ENCODE measurements at regions not wholly inside any gene's neighbourhood (a gene's known extent, or its start where the extent isn't known, plus 50 kb on each side); places are given as distances from the start of the nearest gene placed in this dataset.

DNA sequence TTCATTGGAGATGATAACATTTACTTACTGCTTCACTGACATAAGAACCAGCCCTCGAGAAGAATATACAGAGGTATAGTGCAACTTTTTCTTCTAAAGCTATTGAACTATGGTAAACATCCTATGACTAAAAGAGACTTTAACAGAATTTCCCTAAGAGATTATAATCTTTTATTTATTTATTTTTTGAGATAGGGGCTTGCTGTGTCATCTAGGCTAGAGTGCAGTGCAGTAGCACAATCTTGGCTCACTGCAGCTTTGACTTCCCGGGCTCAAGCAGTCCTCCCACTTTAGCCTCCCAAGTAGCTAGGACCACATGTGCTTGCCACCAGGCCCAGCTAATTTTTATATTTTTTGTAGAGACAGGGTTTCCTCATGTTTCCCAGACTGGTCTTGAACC is 258.5 kb upstream of the FERD3L start:
- Histone ChIP-seq H3K9ac (ENCODE audit: low read depth, low read length) (no peak overlapping the region), H3K4me2 (ENCODE audit: low read length) (no peak overlapping the region), H3K9me3 (replicated peaks; ENCODE audit: low read length) (no peaks in the 10 kb centered on the region), H3K27me3 (ENCODE audit: control insufficient read depth, insufficient read depth, low read length) (no peaks in the 10 kb centered on the region), H3K36me3 (ENCODE audit: insufficient read depth, low read length) (no peaks in the 10 kb centered on the region), H3K4me1 (ENCODE audit: control insufficient read depth, insufficient read depth, low read length) (peaks cover 23% of the 10 kb centered on the region), H3K4me3 (ENCODE audit: low read length) (no peak overlapping the region)

- Histone ChIP-seq H3K9me3 (replicated peaks; ENCODE audit: low read length) (no peaks in the 10 kb centered on the region), H3K36me3 (ENCODE audit: insufficient read depth, low read length) (no peaks in the 10 kb centered on the region), H3K4me3 (ENCODE audit: low read length) (no peak overlapping the region), H3K27me3 (ENCODE audit: control insufficient read depth, insufficient read depth, low read length) (no peaks in the 10 kb centered on the region), H3K4me1 (ENCODE audit: control insufficient read depth, insufficient read depth, low read length) (peaks cover 35% of the 10 kb centered on the region), H3K9ac (ENCODE audit: low read depth, low read length) (no peak overlapping the region), H3K4me2 (ENCODE audit: low read length) (no peak overlapping the region)
These were observed 256.2 kb upstream of the FERD3L start for GRCh38 chr7:19401461-19401860.

- Histone ChIP-seq H3K4me3 (ENCODE audit: low read length) (no peak overlapping the region), H3K9me3 (replicated peaks; ENCODE audit: low read length) (no peaks in the 10 kb centered on the region), H3K27me3 (ENCODE audit: control insufficient read depth, insufficient read depth, low read length) (no peaks in the 10 kb centered on the region), H3K4me2 (ENCODE audit: low read length) (no peak overlapping the region), H3K36me3 (ENCODE audit: insufficient read depth, low read length) (no peaks in the 10 kb centered on the region), H3K9ac (ENCODE audit: low read depth, low read length) (no peak overlapping the region), H3K4me1 (ENCODE audit: control insufficient read depth, insufficient read depth, low read length) (peaks cover 29% of the 10 kb centered on the region)
These were observed 255.6 kb upstream of the FERD3L start for GRCh38 chr7:19400758-19401254.

DNA sequence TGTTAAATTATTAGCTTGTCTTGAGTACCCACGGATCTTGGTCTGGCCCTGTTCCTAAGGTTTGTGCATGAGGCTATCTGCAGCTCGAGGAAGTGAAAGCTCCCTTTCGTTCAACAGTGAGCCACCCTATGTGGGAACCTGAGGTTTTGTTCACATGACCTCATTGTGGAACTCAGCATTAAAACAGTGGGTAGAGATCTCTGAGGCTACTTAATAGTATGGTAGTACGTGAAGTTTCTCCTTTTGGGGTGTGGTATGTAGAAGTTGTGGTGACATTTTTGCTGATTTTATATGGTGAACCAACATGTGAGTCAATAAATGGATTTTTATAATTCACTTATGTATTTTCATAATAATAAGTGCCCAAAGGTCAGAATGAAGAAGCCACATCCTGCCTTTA is 252.7 kb upstream of the FERD3L start:
- H3K9me3 ChIP-seq (replicated peaks; ENCODE audit: low read length), result no peaks in the 10 kb centered on the region
- peak overlapping the region; percentile 4 for H3K4me3 ChIP-seq (ENCODE audit: low read length)
- peak overlapping the region; percentile 45 for H3K9ac ChIP-seq (ENCODE audit: low read depth, low read length)
- H3K4me2 ChIP-seq (ENCODE audit: low read length), result peak overlapping the region; percentile 27
- H3K27me3 ChIP-seq (ENCODE audit: control insufficient read depth, insufficient read depth, low read length), result no peaks in the 10 kb centered on the region
- H3K36me3 ChIP-seq (ENCODE audit: insufficient read depth, low read length), result no peaks in the 10 kb centered on the region
- peaks cover 17% of the 10 kb centered on the region for H3K4me1 ChIP-seq (ENCODE audit: control insufficient read depth, insufficient read depth, low read length)

- H3K27me3 ChIP-seq (ENCODE audit: control insufficient read depth, insufficient read depth, low read length), result no peaks in the 10 kb centered on the region
- no peaks in the 10 kb centered on the region for H3K9me3 ChIP-seq (replicated peaks; ENCODE audit: low read length)
- no peak overlapping the region for H3K4me3 ChIP-seq (ENCODE audit: low read length)
- no peak overlapping the region for H3K9ac ChIP-seq (ENCODE audit: low read depth, low read length)
- peaks cover 19% of the 10 kb centered on the region for H3K4me1 ChIP-seq (ENCODE audit: control insufficient read depth, insufficient read depth, low read length)
- no peak overlapping the region for H3K4me2 ChIP-seq (ENCODE audit: low read length)
- no peaks in the 10 kb centered on the region for H3K36me3 ChIP-seq (ENCODE audit: insufficient read depth, low read length)
These were observed 247.0 kb upstream of the FERD3L start for GRCh38 chr7:19392246-19392645.

DNA sequence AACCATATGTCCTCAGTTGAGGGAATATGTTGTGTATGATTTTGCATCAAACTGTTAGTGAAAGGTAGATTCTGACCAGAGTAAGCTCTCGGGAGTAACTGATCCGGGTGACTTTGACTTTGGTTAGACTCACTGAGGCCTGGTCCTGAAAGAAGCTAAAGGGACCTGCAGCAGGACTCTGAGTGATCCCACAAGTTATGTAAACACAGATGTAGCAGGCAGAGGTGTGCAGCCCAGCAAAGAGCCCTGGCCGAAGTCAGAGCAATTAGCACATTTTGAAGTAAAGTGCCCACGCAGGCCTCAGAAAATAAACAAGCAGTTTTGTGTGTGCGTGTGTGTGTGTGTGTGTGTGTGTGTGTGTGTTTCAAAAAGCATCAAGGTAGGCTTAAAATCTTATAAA is 245.6 kb upstream of the FERD3L start:
- H3K36me3 ChIP-seq (ENCODE audit: insufficient read depth, low read length), result no peaks in the 10 kb centered on the region
- no peak overlapping the region for H3K4me3 ChIP-seq (ENCODE audit: low read length)
- peaks cover 18% of the 10 kb centered on the region for H3K4me1 ChIP-seq (ENCODE audit: control insufficient read depth, insufficient read depth, low read length)
- H3K9me3 ChIP-seq (replicated peaks; ENCODE audit: low read length), result no peaks in the 10 kb centered on the region
- no peak overlapping the region for H3K9ac ChIP-seq (ENCODE audit: low read depth, low read length)
- no peak overlapping the region for H3K4me2 ChIP-seq (ENCODE audit: low read length)
- H3K27me3 ChIP-seq (ENCODE audit: control insufficient read depth, insufficient read depth, low read length), result no peaks in the 10 kb centered on the region

- Histone ChIP-seq H3K9ac (ENCODE audit: low read depth, low read length) (no peak overlapping the region), H3K4me2 (ENCODE audit: low read length) (no peak overlapping the region), H3K4me3 (ENCODE audit: low read length) (no peak overlapping the region), H3K9me3 (replicated peaks; ENCODE audit: low read length) (no peaks in the 10 kb centered on the region), H3K36me3 (ENCODE audit: insufficient read depth, low read length) (no peaks in the 10 kb centered on the region), H3K4me1 (ENCODE audit: control insufficient read depth, insufficient read depth, low read length) (peaks cover 22% of the 10 kb centered on the region), H3K27me3 (ENCODE audit: control insufficient read depth, insufficient read depth, low read length) (no peaks in the 10 kb centered on the region)
These were observed 236.1 kb upstream of the FERD3L start for GRCh38 chr7:19381321-19381720.

- Histone ChIP-seq H3K27me3 (ENCODE audit: control insufficient read depth, insufficient read depth, low read length) (no peaks in the 10 kb centered on the region), H3K4me3 (ENCODE audit: low read length) (no peak overlapping the region), H3K4me2 (ENCODE audit: low read length) (peak overlapping the region; percentile 55), H3K9ac (ENCODE audit: low read depth, low read length) (peak overlapping the region; percentile 10), H3K4me1 (ENCODE audit: control insufficient read depth, insufficient read depth, low read length) (peaks cover 22% of the 10 kb centered on the region), H3K36me3 (ENCODE audit: insufficient read depth, low read length) (no peaks in the 10 kb centered on the region), H3K9me3 (replicated peaks; ENCODE audit: low read length) (no peaks in the 10 kb centered on the region)
These were observed 233.1 kb upstream of the FERD3L start for GRCh38 chr7:19378345-19378714.

- peak overlapping the region; percentile 55 for H3K4me2 ChIP-seq (ENCODE audit: low read length)
- H3K9me3 ChIP-seq (replicated peaks; ENCODE audit: low read length), result no peaks in the 10 kb centered on the region
- peaks cover 22% of the 10 kb centered on the region for H3K4me1 ChIP-seq (ENCODE audit: control insufficient read depth, insufficient read depth, low read length)
- no peaks in the 10 kb centered on the region for H3K27me3 ChIP-seq (ENCODE audit: control insufficient read depth, insufficient read depth, low read length)
- peak overlapping the region; percentile 10 for H3K9ac ChIP-seq (ENCODE audit: low read depth, low read length)
- H3K36me3 ChIP-seq (ENCODE audit: insufficient read depth, low read length), result no peaks in the 10 kb centered on the region
- H3K4me3 ChIP-seq (ENCODE audit: low read length), result peak overlapping the region; percentile 35
These were observed 232.6 kb upstream of the FERD3L start for GRCh38 chr7:19377611-19378344.

DNA sequence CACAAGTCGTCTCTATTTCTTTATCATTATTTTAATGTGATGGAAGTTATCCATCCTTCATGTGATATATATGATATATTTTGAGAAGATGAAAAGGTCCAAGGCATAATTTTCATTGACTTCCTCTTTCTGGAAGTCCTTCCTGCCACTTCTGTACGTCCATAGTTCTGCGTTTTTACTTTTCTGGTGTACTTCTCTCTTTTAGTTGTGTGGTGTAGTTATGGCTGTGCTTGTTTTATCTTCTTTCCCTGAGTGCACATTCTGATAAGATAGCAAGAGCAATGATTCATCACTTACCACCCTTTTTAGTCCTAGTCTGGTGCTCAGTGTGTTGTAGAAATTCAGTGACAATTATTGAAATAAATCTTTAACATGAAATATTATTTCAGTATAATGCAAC is 231.3 kb upstream of the FERD3L start:
- Histone ChIP-seq H3K27me3 (ENCODE audit: control insufficient read depth, insufficient read depth, low read length) (no peaks in the 10 kb centered on the region), H3K9me3 (replicated peaks; ENCODE audit: low read length) (no peaks in the 10 kb centered on the region), H3K9ac (ENCODE audit: low read depth, low read length) (no peak overlapping the region), H3K4me2 (ENCODE audit: low read length) (no peak overlapping the region), H3K36me3 (ENCODE audit: insufficient read depth, low read length) (no peaks in the 10 kb centered on the region), H3K4me3 (ENCODE audit: low read length) (no peak overlapping the region), H3K4me1 (ENCODE audit: control insufficient read depth, insufficient read depth, low read length) (peaks cover 22% of the 10 kb centered on the region)

DNA sequence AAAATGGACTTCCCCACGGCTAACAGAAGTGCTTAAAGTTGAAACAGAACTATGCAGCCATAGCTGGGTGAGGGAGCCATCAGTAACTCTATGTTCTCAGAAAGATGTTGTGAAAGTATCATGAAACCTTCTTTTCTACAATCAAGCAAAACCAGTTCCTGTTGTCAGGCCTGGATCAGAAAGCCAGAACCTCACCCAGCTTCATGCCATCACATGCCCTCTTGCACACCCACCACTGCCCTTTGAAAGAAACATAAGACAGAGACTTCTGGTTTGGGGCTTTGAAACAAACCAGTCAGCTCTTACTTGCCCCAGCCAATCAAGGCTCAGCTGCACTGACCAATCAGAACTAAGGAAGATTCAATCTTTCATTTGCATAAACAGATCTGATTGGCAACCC is 230.8 kb upstream of the FERD3L start:
- Histone ChIP-seq H3K4me3 (ENCODE audit: low read length) (no peak overlapping the region), H3K36me3 (ENCODE audit: insufficient read depth, low read length) (no peaks in the 10 kb centered on the region), H3K27me3 (ENCODE audit: control insufficient read depth, insufficient read depth, low read length) (no peaks in the 10 kb centered on the region), H3K4me1 (ENCODE audit: control insufficient read depth, insufficient read depth, low read length) (peaks cover 22% of the 10 kb centered on the region), H3K9me3 (replicated peaks; ENCODE audit: low read length) (no peaks in the 10 kb centered on the region), H3K4me2 (ENCODE audit: low read length) (no peak overlapping the region), H3K9ac (ENCODE audit: low read depth, low read length) (no peak overlapping the region)

DNA sequence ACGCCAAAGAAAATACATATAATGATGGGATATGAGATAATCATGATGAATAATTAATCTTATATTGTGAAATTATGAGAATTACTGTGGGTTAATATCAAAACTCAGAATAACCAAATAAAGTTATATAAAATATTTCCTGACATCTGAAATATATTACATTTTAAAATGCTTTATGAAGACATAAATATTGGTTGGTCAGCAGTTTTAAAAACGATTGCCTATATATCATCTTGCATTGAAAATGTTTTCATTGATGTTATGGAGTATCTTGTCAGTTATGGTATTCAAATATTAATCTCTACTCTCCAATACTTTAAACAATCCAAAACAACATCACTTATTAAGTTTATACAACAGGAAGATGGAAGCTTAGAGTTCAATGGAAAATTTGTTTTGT is 228.1 kb upstream of the FERD3L start:
- H3K27me3 ChIP-seq (ENCODE audit: control insufficient read depth, insufficient read depth, low read length), result no peaks in the 10 kb centered on the region
- no peaks in the 10 kb centered on the region for H3K9me3 ChIP-seq (replicated peaks; ENCODE audit: low read length)
- H3K9ac ChIP-seq (ENCODE audit: low read depth, low read length), result no peak overlapping the region

More for the DNA sequence above, 228.1 kb upstream of the FERD3L start:
- Histone ChIP-seq H3K4me3 (ENCODE audit: low read length) (no peak overlapping the region), H3K4me1 (ENCODE audit: control insufficient read depth, insufficient read depth, low read length) (peaks cover 29% of the 10 kb centered on the region), H3K36me3 (ENCODE audit: insufficient read depth, low read length) (no peaks in the 10 kb centered on the region), H3K4me2 (ENCODE audit: low read length) (no peak overlapping the region)
